GM06990 (cell line): ENCODE measurements at regions not wholly inside any gene's neighbourhood (a gene's known extent, or its start where the extent isn't known, plus 50 kb on each side); places are given as distances from the start of the nearest gene placed in this dataset.

Source experiments
- DNase-seq: peaks from one replicate; pipeline ENCODE4 v3.0.0-alpha.2; 2011; ENCODE audit not compliant: insufficient read length; ENCODE audit errors: extremely low read depth
- H3K27me3 ChIP-seq: replicated peaks from 2 replicates; pipeline ENCODE4 v1.6.0; 2011; ENCODE audit warnings: low read length; ENCODE audit not compliant: control insufficient read depth, insufficient read depth
- H3K36me3 ChIP-seq: 2 replicates; pipeline ENCODE4 v1.5.1; 2011; ENCODE audit warnings: low read length; ENCODE audit not compliant: control insufficient read depth, insufficient read depth
- H3K4me3 ChIP-seq: replicated peaks from 2 replicates; pipeline ENCODE4 v1.5.1; 2011; ENCODE audit warnings: low read depth, mild to moderate bottlenecking, control low read depth, low read length
- CTCF ChIP-seq: IDR thresholded peaks from 2 replicates; pipeline ENCODE4 v1.5.1; 2011; ENCODE audit warnings: low read length, control low read depth, mild to moderate bottlenecking, inconsistent platforms; ENCODE audit not compliant: insufficient read depth, poor library complexity, severe bottlenecking

- no peaks in the 10 kb centered on the region for H3K36me3 ChIP-seq
- H3K4me3 ChIP-seq = no peak overlapping the region
- TF ChIP-seq CTCF = no peak
- no peaks in the 10 kb centered on the region for H3K27me3 ChIP-seq
- DNase-seq = no peak
These were observed 120.5 kb upstream of the NRBF2 start for GRCh38 chr10:63012623-63013022.

GRCh38 chr10:63010203-63010602, 122.9 kb upstream of the NRBF2 start:
- DNase-seq = no peak
- TF ChIP-seq CTCF = no peak
- Histone ChIP-seq H3K4me3 (no peak overlapping the region), H3K36me3 (no peaks in the 10 kb centered on the region), H3K27me3 (no peaks in the 10 kb centered on the region)

- DNase-seq = no peak
- no peak for TF ChIP-seq CTCF
- Histone ChIP-seq H3K36me3 (no peaks in the 10 kb centered on the region), H3K27me3 (no peaks in the 10 kb centered on the region), H3K4me3 (no peak overlapping the region)
These were observed 124.6 kb upstream of the NRBF2 start for GRCh38 chr10:63008491-63008890.

GRCh38 chr10:63007112-63007511, 126.0 kb upstream of the NRBF2 start:
- H3K4me3 ChIP-seq = no peak overlapping the region
- H3K27me3 ChIP-seq = no peaks in the 10 kb centered on the region
- no peak for TF ChIP-seq CTCF
- no peak for DNase-seq
- H3K36me3 ChIP-seq = no peaks in the 10 kb centered on the region

GRCh38 chr10:63005246-63005645, 127.9 kb upstream of the NRBF2 start:
- Histone ChIP-seq H3K4me3 (no peak overlapping the region), H3K27me3 (no peaks in the 10 kb centered on the region), H3K36me3 (no peaks in the 10 kb centered on the region)
- DNase-seq = no peak
- no peak for TF ChIP-seq CTCF

- peak; percentile 22 for TF ChIP-seq CTCF
These were observed 129.2 kb upstream of the NRBF2 start for GRCh38 chr10:63003816-63004453.

More at GRCh38 chr10:63003816-63004453, 129.2 kb upstream of the NRBF2 start:
- H3K27me3 ChIP-seq = no peaks in the 10 kb centered on the region
- H3K4me3 ChIP-seq = no peak overlapping the region
- no peak for DNase-seq
- H3K36me3 ChIP-seq = no peaks in the 10 kb centered on the region
